ENCODE measurements at regions not wholly inside any gene's neighbourhood (a gene's known extent, or its start where the extent isn't known, plus 50 kb on each side); places are given as distances from the start of the nearest gene placed in this dataset.

- no peak for DNase-seq
These were observed 166.1 kb downstream of the LTN1 start for GRCh38 chr21:28826569-28826968.

GRCh38 chr21:28826021-28826420, 166.7 kb downstream of the LTN1 start:
- no peak for DNase-seq

GRCh38 chr21:28823429-28823828, 169.2 kb downstream of the LTN1 start:
- DNase-seq: no peak

GRCh38 chr21:28822486-28823335, 170.0 kb downstream of the LTN1 start:
- no peak for DNase-seq

- no peak for DNase-seq
These were observed 170.6 kb downstream of the LTN1 start for GRCh38 chr21:28822123-28822399.

- DNase-seq: no peak
These were observed 171.2 kb downstream of the LTN1 start for GRCh38 chr21:28821276-28822122.

GRCh38 chr21:28818663-28819278, 173.9 kb downstream of the LTN1 start:
- DNase-seq: no peak

- DNase-seq: no peak
These were observed 174.8 kb downstream of the LTN1 start for GRCh38 chr21:28817871-28818270.

- DNase-seq: no peak
These were observed 180.8 kb downstream of the LTN1 start for GRCh38 chr21:28811860-28812259.

- no peak for DNase-seq
These were observed 181.7 kb downstream of the LTN1 start for GRCh38 chr21:28810826-28811524.

GRCh38 chr21:28805885-28806284, 186.8 kb downstream of the LTN1 start:
- DNase-seq: no peak

- no peak for DNase-seq
These were observed 188.5 kb downstream of the LTN1 start for GRCh38 chr21:28804089-28804670.

GRCh38 chr21:28801906-28802305, 190.8 kb downstream of the LTN1 start:
- no peak for DNase-seq

GRCh38 chr21:28799926-28800325, 192.8 kb downstream of the LTN1 start:
- no peak for DNase-seq

- DNase-seq: no peak
These were observed 193.9 kb downstream of the LTN1 start for GRCh38 chr21:28798798-28799197.

GRCh38 chr21:28795251-28795650, 197.4 kb downstream of the LTN1 start:
- no peak for DNase-seq

- no peak for DNase-seq
These were observed 198.3 kb downstream of the LTN1 start for GRCh38 chr21:28794371-28794851.

- no peak for DNase-seq
These were observed 199.6 kb downstream of the LTN1 start for GRCh38 chr21:28793043-28793442.

- no peak for DNase-seq
These were observed 200.9 kb downstream of the LTN1 start for GRCh38 chr21:28791595-28792282.

GRCh38 chr21:28790335-28790734, 202.3 kb downstream of the LTN1 start:
- DNase-seq: no peak

- no peak for DNase-seq
These were observed 203.2 kb downstream of the LTN1 start for GRCh38 chr21:28789523-28789922.

- no peak for DNase-seq
These were observed 204.6 kb downstream of the LTN1 start for GRCh38 chr21:28788030-28788429.

Measured in occipital lobe (tissue), 1 donor.